Progenitor cell of endocrine pancreas (in vitro differentiated cells): ENCODE measurements at regions not wholly inside any gene's neighbourhood (a gene's known extent, or its start where the extent isn't known, plus 50 kb on each side); places are given as distances from the start of the nearest gene placed in this dataset.
A peak's percentile ranks its signal among the peaks of the same experiment; 100 is the strongest.

Source experiments
- DNase-seq: peaks from one replicate; pipeline ENCODE4 v3.0.0; 2021; ENCODE audit warnings: low spot score; ENCODE audit not compliant: unreplicated experiment
- H3K27ac Mint-ChIP-seq: 2 replicates; pipeline ENCODE4 v1.8.0; 2021; ENCODE audit warnings: mild to moderate bottlenecking, moderate library complexity, mixed read lengths
- H3K27me3 Mint-ChIP-seq: 2 replicates; pipeline ENCODE4 v1.8.0; 2021; ENCODE audit warnings: mixed read lengths
- H3K36me3 Mint-ChIP-seq: 2 replicates; pipeline ENCODE4 v1.8.0; 2022; ENCODE audit warnings: mixed read lengths; ENCODE audit not compliant: insufficient read depth
- H3K4me1 Mint-ChIP-seq: 2 replicates; pipeline ENCODE4 v1.8.0; 2021; ENCODE audit warnings: low read depth, mixed read lengths
- H3K4me3 Mint-ChIP-seq: 2 replicates; pipeline ENCODE4 v1.8.0; 2021; ENCODE audit warnings: low read depth, mild to moderate bottlenecking, moderate library complexity, mixed read lengths
- H3K9me3 Mint-ChIP-seq: 2 replicates; pipeline ENCODE4 v1.8.0; 2021; ENCODE audit warnings: low read depth, mixed read lengths
- CTCF ChIP-seq: fragments of 200-600 bp; sonication (generic); IDR thresholded peaks from one replicate; pipeline ENCODE4 v1.5.0; 2021; ENCODE audit warnings: antibody characterized with exemption, mild to moderate bottlenecking; ENCODE audit not compliant: unreplicated experiment

- Mint-ChIP-seq H3K4me1 (peaks cover 40% of the 10 kb centered on the region), H3K27ac (no peak overlapping the region), H3K27me3 (no peaks in the 10 kb centered on the region), H3K36me3 (no peaks in the 10 kb centered on the region), H3K9me3 (no peaks in the 10 kb centered on the region), H3K4me3 (no peak overlapping the region)
- no peak for DNase-seq
- no peak for TF ChIP-seq CTCF
Observed at GRCh38 chr1:234729561-234730474, 119.8 kb upstream of the IRF2BP2 start.

- H3K36me3 Mint-ChIP-seq = no peaks in the 10 kb centered on the region
- peaks cover 50% of the 10 kb centered on the region for H3K4me1 Mint-ChIP-seq
- H3K9me3 Mint-ChIP-seq = no peaks in the 10 kb centered on the region
- H3K27ac Mint-ChIP-seq = peak overlapping the region; percentile 52
- no peak for DNase-seq
- H3K27me3 Mint-ChIP-seq = no peaks in the 10 kb centered on the region
- H3K4me3 Mint-ChIP-seq = no peak overlapping the region
- no peak for TF ChIP-seq CTCF
Observed at GRCh38 chr1:234728740-234729139, 118.8 kb upstream of the IRF2BP2 start.

GRCh38 chr1:234727018-234727940, 117.3 kb upstream of the IRF2BP2 start:
- no peak for DNase-seq
- H3K27ac Mint-ChIP-seq = peak overlapping the region; percentile 95
- no peak for TF ChIP-seq CTCF
- no peak overlapping the region for H3K4me3 Mint-ChIP-seq
- no peaks in the 10 kb centered on the region for H3K36me3 Mint-ChIP-seq
- H3K9me3 Mint-ChIP-seq = no peaks in the 10 kb centered on the region
- peaks cover 63% of the 10 kb centered on the region for H3K4me1 Mint-ChIP-seq
- H3K27me3 Mint-ChIP-seq = no peaks in the 10 kb centered on the region

- no peak overlapping the region for H3K4me3 Mint-ChIP-seq
- no peaks in the 10 kb centered on the region for H3K36me3 Mint-ChIP-seq
- TF ChIP-seq CTCF = no peak
Observed at GRCh38 chr1:234726359-234726943, 116.5 kb upstream of the IRF2BP2 start.

More at GRCh38 chr1:234726359-234726943, 116.5 kb upstream of the IRF2BP2 start:
- Mint-ChIP-seq H3K9me3 (no peaks in the 10 kb centered on the region), H3K27ac (peak overlapping the region; percentile 95), H3K4me1 (peaks cover 68% of the 10 kb centered on the region), H3K27me3 (no peaks in the 10 kb centered on the region)
- DNase-seq = no peak
